ENCODE measurements at regions not wholly inside any gene's neighbourhood (a gene's known extent, or its start where the extent isn't known, plus 50 kb on each side); places are given as distances from the start of the nearest gene placed in this dataset.

DNA sequence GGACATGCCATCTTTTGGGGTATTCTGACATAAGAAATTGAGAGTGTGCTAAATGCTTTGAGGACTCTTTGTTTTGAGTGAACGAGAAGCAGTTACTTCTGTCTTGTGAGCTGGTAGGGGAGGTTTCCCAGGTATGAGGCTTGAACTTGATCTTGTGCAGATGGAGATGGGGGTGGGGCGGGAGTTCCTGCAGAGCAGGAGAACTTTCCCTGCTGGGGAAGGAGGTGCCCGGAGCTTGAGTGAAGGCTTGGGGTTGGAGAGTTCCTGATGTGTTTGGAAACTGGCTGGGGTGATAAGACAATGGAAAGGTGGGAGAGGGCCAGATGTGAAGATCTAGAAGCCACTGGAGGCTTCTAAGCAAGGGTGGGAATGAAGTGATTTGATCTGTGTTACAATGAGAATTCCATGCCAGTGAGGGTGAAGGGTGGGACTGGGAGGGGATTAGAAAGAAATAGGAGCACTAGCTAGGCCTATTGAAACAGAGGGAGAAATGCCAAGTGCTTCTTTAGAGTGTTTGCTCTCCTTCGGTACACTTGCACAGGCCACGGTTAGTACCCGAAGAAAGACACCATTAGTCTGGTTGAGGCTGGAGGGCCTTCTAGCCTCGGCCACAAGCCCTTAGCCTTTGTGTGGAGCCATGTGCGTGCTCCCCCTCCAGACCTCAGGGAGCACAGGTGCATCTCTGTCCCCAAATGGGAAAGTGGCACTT, 103.5 kb upstream of the STOX2 start:
- CTCF ChIA-PET: no interaction called here
- no peak for DNase-seq (ENCODE audit: low read depth)
- no peak overlapping the region for H3K4me3 ChIP-seq (ENCODE audit: low read depth, low read length)
- TF ChIP-seq, protein P1, sequence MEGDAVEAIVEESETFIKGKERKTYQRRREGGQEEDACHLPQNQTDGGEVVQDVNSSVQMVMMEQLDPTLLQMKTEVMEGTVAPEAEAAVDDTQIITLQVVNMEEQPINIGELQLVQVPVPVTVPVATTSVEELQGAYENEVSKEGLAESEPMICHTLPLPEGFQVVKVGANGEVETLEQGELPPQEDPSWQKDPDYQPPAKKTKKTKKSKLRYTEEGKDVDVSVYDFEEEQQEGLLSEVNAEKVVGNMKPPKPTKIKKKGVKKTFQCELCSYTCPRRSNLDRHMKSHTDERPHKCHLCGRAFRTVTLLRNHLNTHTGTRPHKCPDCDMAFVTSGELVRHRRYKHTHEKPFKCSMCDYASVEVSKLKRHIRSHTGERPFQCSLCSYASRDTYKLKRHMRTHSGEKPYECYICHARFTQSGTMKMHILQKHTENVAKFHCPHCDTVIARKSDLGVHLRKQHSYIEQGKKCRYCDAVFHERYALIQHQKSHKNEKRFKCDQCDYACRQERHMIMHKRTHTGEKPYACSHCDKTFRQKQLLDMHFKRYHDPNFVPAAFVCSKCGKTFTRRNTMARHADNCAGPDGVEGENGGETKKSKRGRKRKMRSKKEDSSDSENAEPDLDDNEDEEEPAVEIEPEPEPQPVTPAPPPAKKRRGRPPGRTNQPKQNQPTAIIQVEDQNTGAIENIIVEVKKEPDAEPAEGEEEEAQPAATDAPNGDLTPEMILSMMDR (IDR thresholded peaks at IDR 0.05; ENCODE audit: insufficient read depth, low read depth, low read length): no peak
- H3K27me3 ChIP-seq (ENCODE audit: control insufficient read depth, insufficient read depth, low read length): peaks cover 7% of the 10 kb centered on the region
- POLR2A ChIA-PET: no interaction called here
- H3K36me3 ChIP-seq (ENCODE audit: control insufficient read depth, insufficient read depth, low read length): no peaks in the 10 kb centered on the region

DNA sequence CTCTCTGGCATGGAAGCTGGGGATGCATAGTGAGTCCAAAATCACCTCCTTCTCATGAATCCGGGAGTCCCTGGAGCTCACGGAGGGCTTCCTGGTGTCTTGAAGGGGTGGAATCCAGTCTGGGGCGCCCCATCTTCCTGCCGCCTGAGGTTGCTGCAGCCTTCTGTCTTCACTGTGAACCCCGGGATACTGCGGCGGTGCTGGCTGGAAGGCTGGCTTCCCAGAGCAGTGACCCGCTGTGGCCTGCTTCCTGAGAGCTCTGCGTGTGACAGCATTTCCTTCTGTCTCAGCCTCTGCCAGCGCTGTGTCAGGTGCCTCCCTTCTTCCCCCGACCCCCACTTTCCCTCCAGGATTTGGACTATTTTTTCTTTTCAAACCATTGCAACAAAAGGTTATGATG, 98.8 kb upstream of the STOX2 start:
- POLR2A ChIA-PET: no interaction called here
- Histone ChIP-seq H3K4me3 (ENCODE audit: low read depth, low read length) (no peak overlapping the region), H3K27me3 (ENCODE audit: control insufficient read depth, insufficient read depth, low read length) (no peaks in the 10 kb centered on the region), H3K36me3 (ENCODE audit: control insufficient read depth, insufficient read depth, low read length) (no peaks in the 10 kb centered on the region)
- DNase-seq (ENCODE audit: low read depth): no peak
- CTCF ChIA-PET: no interaction called here
- TF ChIP-seq, protein P1 (IDR thresholded peaks at IDR 0.05; ENCODE audit: insufficient read depth, low read depth, low read length): no peak

DNA sequence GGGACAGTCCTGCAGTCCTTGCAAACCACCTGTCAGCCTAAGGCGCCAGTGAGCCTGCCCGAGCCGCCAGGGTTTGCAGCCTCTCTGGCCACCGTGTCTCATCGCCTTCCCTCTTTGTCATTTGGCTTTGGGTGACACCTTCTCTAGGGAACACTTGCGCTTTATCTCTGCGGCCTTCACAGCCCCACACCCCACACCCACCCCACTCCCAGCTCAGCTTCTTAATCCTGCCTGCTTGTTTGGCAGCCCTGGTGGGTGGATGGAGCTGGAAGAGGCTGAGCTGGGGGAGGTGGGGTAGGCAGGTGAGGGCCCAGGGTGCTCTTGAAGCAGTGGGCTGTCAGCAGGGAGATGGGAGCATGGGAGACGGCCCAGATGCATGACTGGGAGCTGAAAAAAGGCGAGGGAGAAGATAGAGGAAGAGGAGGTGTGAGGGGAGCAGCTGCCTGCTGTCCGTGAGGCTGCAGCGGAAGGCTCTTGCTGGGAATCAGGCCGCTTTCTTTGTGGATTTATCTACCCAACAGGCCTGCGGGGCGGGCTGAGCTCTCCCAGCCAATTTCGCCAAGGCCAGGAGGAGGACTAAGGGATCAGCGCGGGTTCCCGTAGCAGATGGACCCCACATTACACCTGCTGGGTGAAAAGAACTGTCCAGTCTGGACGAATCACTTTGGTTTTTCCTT, 97.5 kb upstream of the STOX2 start:
- H3K27me3 ChIP-seq (ENCODE audit: control insufficient read depth, insufficient read depth, low read length): no peaks in the 10 kb centered on the region
- DNase-seq (ENCODE audit: low read depth): no peak
- H3K4me3 ChIP-seq (ENCODE audit: low read depth, low read length): no peak overlapping the region
- H3K36me3 ChIP-seq (ENCODE audit: control insufficient read depth, insufficient read depth, low read length): no peaks in the 10 kb centered on the region
- TF ChIP-seq, protein P1 (IDR thresholded peaks at IDR 0.05; ENCODE audit: insufficient read depth, low read depth, low read length): no peak
- CTCF ChIA-PET: no interaction called here
- POLR2A ChIA-PET: no interaction called here

DNA sequence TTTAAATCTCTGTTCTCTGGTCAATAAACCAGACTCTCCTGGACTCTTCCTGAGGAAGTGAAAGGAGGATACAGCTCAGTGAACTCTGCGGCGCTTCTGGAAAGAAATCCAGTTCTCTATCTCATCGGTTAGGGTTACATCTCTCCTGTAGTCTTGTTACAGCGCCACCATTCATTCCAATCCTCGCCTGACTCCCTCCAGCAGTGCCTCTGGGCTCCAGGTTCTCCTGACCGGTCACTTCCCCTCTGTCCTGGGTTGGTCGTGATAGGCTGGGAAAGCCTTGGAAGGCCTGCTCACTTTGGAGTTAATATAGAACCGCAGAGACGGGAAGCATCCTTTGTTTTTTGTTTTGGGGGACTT, 97.0 kb upstream of the STOX2 start:
- H3K36me3 ChIP-seq (ENCODE audit: control insufficient read depth, insufficient read depth, low read length): no peaks in the 10 kb centered on the region
- DNase-seq (ENCODE audit: low read depth): no peak
- CTCF ChIA-PET: no interaction called here
- H3K4me3 ChIP-seq (ENCODE audit: low read depth, low read length): no peak overlapping the region
- POLR2A ChIA-PET: no interaction called here
- no peaks in the 10 kb centered on the region for H3K27me3 ChIP-seq (ENCODE audit: control insufficient read depth, insufficient read depth, low read length)
- TF ChIP-seq, protein P1 (IDR thresholded peaks at IDR 0.05; ENCODE audit: insufficient read depth, low read depth, low read length): no peak

DNA sequence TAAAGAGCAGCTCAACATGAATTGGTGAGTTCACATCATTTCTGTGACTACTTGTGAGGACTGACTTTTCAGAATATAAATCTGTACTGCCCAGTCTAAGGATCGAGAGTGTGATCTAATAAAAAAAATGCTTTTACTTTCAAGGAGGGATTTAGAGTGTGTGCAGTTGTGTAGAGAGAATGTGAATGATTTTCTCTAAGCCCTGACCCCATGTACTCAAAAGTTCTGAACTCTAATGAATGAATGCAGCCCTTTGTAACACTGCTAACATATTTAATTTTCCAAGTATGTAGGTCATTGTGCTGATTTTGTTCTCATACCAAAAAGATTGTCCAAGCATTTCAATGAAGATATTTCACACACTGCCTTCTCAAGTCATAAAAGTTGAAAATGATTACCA, 92.5 kb upstream of the STOX2 start:
- Histone ChIP-seq H3K27me3 (ENCODE audit: control insufficient read depth, insufficient read depth, low read length) (no peaks in the 10 kb centered on the region), H3K4me3 (ENCODE audit: low read depth, low read length) (no peak overlapping the region), H3K36me3 (ENCODE audit: control insufficient read depth, insufficient read depth, low read length) (no peaks in the 10 kb centered on the region)
- DNase-seq (ENCODE audit: low read depth): no peak
- ChIA-PET CTCF (no interaction called here), POLR2A (no interaction called here)
- TF ChIP-seq, protein P1 (IDR thresholded peaks at IDR 0.05; ENCODE audit: insufficient read depth, low read depth, low read length): no peak

All from BJ (cell line).